Activated CD4-positive, alpha-beta T cell treated with anti-CD3 and anti-CD28 coated beads for 1 hour (primary cell): ENCODE measurements at regions not wholly inside any gene's neighbourhood (a gene's known extent, or its start where the extent isn't known, plus 50 kb on each side); places are given as distances from the start of the nearest gene placed in this dataset.
"Not testable (repeated sequence)": the region's sequence is repeated elsewhere in the genome, so short reads cannot be mapped to it uniquely, and the experiment has no call there.

Experiments used
- DNase-seq: peaks from one replicate; pipeline ENCODE4 v3.0.0-alpha.2; 2020

DNA sequence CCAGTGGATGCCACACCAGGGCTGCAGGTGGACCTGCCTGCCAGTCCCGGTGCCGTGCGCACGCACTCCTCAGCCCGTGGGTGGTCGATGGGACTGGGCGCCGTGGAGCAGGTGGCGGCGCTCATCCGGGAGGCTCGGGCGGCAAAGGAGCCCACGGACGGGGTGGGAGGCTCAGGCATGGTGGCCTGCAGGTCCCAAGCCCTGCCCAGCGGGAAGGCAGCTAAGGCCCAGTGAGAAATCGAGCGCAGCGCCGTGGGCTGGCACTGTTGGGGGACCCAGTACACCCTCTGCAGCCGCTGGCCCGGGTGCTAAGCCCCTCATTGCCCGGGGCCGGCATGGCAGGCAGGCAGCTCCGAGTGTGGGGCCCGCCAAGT, 1171.8 kb upstream of the B3GALT2 start:
- DNase-seq, result no peak

DNA sequence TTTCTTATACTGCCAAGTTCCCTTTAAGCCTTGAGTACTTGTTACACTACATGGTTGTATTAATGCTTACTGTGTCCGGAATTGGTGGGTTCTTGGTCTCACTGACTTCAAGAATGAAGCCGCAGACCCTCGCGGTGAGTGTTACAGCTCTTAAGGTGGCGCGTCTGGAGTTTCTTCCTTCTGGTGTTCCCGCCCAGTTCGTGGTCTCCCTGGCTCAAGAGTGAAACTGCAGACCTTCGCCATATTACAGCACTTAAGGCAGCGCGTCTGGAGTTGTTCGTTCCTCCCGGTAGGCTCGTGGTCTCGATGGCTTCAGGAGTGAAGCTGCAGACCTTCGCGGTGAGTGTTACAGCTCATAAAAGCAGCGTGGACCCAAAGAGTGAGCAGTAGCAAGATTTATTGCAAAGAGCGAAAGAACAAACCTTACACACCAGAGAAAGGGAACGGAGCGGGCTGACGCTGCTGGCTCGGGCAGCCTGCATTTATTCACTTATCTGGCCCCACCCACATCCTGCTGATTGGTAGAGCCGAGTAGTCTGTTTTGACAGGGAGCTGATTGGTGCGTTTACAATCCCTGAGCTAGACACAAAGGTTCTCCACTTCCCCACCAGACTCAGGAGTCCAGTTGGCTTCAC, 1171.3 kb upstream of the B3GALT2 start:
- not testable (repeated sequence) for DNase-seq

GRCh38 chr1:194355488-194356106, 1169.2 kb upstream of the B3GALT2 start:
- no peak for DNase-seq

DNA sequence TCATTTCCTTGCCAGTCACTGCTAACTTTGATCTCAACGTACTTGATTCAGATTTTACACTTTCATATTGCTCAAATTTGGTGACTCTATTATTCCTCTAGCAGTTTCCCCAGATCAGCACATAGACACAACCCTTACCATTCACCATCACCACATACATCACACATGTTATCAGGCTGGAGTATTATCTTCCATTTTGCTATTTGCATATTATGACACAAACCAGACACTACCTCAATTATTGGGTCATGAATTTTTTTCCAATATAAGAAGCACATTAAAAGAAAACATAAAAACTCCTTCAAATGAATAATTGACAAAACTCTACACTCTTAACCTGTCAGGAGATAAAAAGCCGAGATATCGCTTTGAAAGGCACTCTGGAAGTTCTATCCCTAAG, 1166.7 kb upstream of the B3GALT2 start:
- DNase-seq, result no peak

DNA sequence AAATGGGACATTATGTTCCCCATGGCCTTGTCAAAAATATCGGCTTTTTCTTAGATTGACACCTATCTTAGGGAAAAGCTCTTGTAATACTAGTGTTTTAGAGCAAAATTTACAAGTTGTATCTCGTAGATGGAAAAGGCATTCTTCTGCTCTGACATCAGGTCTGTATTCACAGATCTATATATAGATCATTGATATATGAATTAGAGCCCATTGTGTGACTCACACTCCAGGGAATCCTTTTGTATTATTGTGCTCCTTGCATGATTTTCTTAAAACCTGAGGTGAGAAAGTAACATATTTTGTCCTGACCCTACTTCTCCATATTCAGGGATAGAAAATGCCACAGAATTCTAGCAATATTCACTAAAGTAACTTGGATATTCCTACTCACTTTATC, 1160.8 kb upstream of the B3GALT2 start:
- DNase-seq, result no peak

DNA sequence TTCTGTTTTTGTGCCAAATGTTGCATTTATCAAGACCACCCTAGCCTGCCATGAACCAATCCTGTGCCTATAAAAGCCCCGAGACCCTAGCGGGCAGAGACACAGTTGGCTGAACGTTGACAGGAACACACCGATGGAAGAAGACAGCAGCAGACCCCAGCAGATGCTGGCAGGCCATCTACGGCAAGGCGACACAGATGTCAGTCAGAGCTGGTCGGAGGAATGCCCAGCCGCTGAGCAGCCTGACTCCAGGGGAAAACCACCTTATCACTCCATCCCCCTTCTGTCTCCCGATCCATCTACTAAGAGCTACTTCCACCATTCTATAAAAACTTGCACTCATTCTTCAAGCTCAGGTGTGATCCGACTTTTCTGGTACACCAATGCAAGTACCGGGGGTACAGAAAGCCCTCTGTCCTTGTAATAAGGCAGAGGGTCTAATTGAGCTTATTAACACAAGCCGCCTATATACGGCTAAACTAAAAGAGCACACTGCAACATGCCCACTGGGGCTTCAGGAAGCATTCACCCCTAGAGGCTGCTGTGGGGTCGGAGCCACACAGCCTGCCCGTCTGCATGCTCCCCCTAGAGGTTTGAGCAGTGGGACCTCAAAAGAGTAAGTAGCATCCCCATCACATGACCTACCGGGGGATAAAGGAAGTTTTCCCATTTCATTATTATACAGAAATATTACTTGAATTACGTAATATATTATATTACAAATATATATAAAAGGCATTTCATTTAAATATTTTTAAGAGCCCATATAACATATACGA, 1156.3 kb upstream of the B3GALT2 start:
- DNase-seq, result no peak

GRCh38 chr1:194341587-194341986, 1155.2 kb upstream of the B3GALT2 start:
- no peak for DNase-seq

- DNase-seq, result no peak
These were observed 1153.1 kb upstream of the B3GALT2 start for GRCh38 chr1:194339471-194339870.

DNA sequence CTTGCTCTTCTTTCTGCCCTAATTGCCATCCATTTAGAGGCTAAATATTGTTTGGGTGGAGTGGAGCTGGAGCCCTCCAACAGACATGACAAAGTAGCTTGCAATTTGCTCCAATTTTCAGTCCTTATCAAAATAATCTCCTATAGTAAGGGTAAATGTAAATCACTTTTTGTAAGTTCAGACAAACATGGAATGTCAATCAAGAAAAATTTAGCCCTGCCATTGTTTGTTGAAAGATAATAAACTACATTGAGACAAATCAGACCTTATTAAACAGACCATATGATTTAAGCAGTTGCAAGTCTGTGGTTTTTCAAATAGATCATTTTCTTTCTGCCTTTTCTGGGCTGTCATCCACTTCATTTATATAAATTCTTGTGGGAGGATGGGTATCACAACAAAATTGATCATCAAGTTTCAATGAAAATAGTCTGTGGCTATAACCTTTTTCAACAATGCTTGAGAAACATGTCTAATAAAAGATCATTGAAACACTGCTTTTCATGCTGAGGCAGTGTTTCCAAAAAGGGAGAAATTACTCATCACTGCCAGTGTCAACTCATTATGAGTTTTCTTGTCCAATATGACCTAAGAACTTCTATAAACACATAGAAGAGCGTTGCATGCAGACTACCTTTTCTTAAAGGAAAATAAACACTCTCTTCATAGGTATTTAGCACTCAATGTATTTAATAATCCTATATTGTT, 1152.0 kb upstream of the B3GALT2 start:
- no peak for DNase-seq

DNA sequence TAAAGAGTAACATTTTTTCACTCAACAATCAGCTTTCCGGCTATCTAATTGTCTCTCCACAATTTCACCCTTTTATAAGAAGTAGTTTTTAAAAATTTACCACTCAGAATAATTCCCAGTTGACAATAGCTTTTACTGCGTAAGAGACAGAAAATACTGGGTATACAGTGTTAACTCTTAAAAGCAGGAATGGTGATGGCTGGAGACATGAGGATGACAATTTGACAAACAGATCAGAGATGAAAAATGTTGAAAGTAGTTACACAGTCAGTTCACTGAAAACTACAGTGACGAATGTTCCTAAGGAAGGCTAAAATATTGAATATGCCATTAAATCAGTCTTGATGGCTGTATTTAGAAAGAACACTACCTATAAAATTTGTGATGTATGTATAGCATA, 1146.8 kb upstream of the B3GALT2 start:
- DNase-seq, result no peak

- DNase-seq, result no peak
These were observed 1145.3 kb upstream of the B3GALT2 start for GRCh38 chr1:194331758-194332157.

DNA sequence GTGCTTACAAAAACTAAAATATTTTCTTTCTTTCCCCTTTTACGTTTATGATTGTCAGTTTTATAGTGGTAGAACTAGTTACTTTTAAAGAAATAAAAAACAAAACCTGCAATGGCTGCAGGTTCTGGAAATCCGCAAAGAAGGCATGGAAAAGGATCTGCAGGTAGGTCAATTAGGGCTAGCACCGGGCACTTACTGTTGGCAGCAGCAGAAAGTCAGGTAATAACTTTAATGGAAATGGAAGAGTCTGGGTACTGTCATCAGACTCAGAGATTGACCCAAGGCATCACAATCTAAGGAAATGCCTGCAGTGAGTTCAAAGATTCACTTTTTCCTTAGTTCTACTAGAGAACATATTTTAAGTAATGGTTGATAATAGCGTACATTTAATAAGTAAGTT, 1136.3 kb upstream of the B3GALT2 start:
- no peak for DNase-seq

DNA sequence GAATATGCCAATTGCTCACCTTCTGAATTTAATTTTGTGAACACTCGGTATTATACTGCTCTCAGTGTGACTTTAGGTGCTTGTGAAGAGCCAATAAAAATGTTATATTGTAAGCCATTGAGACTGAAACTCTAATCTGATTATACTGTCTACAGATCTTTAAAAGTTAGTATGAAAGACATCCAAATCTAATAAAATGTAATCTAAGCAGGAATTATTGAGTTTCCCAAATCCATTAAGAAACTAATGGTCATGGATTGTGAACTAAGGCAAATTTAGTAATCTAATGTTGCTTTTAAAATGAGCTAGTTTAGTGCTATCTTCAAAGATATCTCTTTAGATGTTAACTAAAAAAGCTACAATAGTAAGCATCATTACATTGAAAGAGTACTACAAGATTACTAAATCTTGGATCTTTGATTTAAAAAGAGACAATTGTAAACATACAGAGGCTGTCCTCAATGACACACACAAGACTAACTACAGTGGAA, 1132.4 kb upstream of the B3GALT2 start:
- DNase-seq, result no peak

GRCh38 chr1:194309697-194310096, 1123.3 kb upstream of the B3GALT2 start:
- no peak for DNase-seq

GRCh38 chr1:194309269-194309668, 1122.9 kb upstream of the B3GALT2 start:
- DNase-seq, result no peak

GRCh38 chr1:194300776-194301175, 1114.4 kb upstream of the B3GALT2 start:
- no peak for DNase-seq

- no peak for DNase-seq
These were observed 1113.9 kb upstream of the B3GALT2 start for GRCh38 chr1:194300340-194300739.

DNA sequence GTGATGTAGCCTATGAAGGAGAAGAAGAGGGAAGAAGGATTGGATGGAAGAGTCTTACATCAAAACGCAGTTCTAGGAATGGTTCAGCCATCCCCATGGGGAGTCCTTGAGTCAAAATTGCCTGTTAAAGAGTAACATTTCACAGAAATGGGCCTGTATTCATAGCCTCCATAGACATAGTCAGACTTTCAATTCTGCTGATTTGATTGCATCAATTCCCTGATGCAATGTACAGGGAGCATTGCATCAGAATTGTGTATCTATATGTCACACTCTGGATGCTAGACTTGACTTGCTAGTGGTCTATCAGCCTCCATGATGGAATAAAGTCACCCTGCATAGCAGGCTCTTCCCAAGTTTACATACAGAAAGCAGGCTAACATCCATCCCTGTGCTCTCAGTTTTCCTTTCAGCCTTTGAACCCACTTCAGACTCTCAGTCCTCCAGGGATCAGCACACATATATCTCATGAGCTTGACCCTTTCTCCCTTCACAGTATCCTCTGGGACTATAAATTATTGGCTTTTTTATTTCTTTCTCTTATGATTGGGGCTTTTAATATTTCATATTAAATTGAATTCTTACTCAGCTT, 1111.7 kb upstream of the B3GALT2 start:
- DNase-seq, result no peak

DNA sequence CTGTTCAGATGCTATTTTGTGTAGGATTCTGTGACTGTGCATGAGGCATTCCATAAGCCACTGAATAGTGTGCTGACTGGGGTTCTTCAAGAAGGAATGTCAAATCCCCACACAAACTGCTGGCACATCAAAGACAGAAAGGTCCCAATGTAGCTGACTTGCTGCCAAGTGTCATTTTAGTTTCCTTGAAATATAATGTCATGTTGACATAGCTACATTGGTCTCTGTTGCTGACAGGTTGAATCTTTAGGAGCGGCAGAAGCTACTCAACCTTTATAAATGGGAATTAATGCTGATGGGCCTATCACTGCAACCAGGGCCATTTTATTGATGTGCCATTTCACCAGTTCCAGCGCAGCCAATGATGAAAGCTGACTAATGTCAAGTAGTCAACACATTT, 1110.7 kb upstream of the B3GALT2 start:
- DNase-seq, result no peak

DNA sequence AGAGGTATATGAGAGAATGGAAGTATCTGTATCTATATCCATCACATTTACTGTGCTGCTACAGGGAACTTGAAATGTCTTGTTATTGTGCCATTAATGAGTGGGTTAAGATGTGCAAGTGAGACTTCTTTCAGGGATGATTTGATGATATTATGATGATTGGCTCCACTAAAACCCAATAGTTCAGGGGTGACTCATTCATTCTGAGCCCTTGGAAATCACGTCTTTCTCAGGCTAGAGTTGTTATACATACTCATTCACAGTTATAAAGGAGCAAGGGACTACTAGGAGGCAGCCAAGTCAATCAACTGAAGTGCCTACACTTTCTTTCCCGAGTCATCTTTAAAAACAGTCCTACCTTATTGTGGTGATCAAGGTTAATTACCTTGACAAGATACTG, 1109.8 kb upstream of the B3GALT2 start:
- DNase-seq, result no peak

GRCh38 chr1:194295685-194296084, 1109.3 kb upstream of the B3GALT2 start:
- no peak for DNase-seq

DNA sequence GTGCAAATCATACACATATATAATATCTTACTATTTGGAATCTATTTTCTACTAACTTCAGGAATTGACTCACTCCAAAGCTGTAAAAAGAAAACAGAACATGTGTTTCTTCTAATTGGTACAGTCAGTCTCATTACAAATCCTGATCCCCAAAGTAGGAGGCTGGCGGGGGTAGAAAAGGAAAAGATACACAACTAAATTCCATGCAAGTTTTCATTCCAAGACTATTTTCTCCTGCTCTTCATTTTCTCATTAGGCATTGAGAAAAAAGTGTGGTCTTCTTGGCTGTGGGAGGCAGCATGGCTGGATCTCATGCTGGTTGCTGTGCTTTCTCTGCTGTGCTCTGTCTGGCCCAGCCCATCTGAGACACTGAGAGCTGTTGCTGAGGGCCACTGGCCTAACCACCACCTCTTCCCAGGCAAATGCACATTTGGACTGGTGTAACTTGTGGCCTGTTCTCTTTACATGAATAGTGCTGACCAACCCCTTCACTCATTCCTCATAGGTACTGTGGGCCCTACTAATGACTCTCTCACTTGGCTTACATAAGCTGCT, 1107.5 kb upstream of the B3GALT2 start:
- no peak for DNase-seq

GRCh38 chr1:194292966-194293365, 1106.6 kb upstream of the B3GALT2 start:
- no peak for DNase-seq
